H1 (cell line): ENCODE measurements at regions not wholly inside any gene's neighbourhood (a gene's known extent, or its start where the extent isn't known, plus 50 kb on each side); places are given as distances from the start of the nearest gene placed in this dataset.

Source experiments
- CTCF ChIA-PET: fragments of 300-600 bp; sonication (Branson Sonifier 250); formaldehyde crosslinking; loops from one replicate; lab custom pipeline; 2021; ENCODE audit not compliant: partially characterized antibody; lab: Charles Lee
- POLR2A ChIA-PET: fragments of 300-600 bp; sonication (Branson Sonifier 250); formaldehyde crosslinking; loops from one replicate; lab custom pipeline; 2021; ENCODE audit warnings: inconsistent platforms; ENCODE audit not compliant: partially characterized antibody; lab: Charles Lee
- DNase-seq, 2 experiments: peaks; one replicate each; pipeline versions ENCODE4 v3.0.0 to v3.0.0-alpha.2; 2010 to 2022; ENCODE audit warnings: low spot score in 2 of 2, low read depth in 1 of 2, mixed read lengths in 1 of 2
- FAIRE-seq: peaks from 2 replicates; lab custom pipeline; 2011; peaks lifted over from hg19 to GRCh38; lab: Jason Lieb, UNC
- H2AFZ ChIP-seq: 2 replicates; pipeline ENCODE4 v1.8.1; 2012; ENCODE audit warnings: low read length, inconsistent platforms
- H2AK5ac ChIP-seq: 2 replicates; pipeline ENCODE4 v1.6.1; 2013; ENCODE audit warnings: low read depth, low read length
- H2BK120ac ChIP-seq: replicated peaks from 2 replicates; pipeline ENCODE3; 2013; ENCODE audit warnings: low read depth, low read length, inconsistent platforms
- H2BK12ac ChIP-seq: 2 replicates; pipeline ENCODE4 v1.6.1; 2013; ENCODE audit warnings: low read depth, low read length
- H2BK15ac ChIP-seq: 2 replicates; pipeline ENCODE4 v1.6.1; 2013; ENCODE audit warnings: low read length
- H2BK20ac ChIP-seq: 2 replicates; pipeline ENCODE4 v1.6.1; 2013; ENCODE audit warnings: low read length
- H2BK5ac ChIP-seq: 2 replicates; pipeline ENCODE4 v1.6.1; 2013; ENCODE audit warnings: low read depth, low read length
- H3K14ac ChIP-seq: 2 replicates; pipeline ENCODE4 v1.6.1; 2013; ENCODE audit warnings: inconsistent platforms; ENCODE audit not compliant: insufficient read length
- H3K18ac ChIP-seq: 2 replicates; pipeline ENCODE4 v1.6.1; 2013; ENCODE audit warnings: low read length; ENCODE audit errors: extremely low read depth
- H3K23ac ChIP-seq: 2 replicates; pipeline ENCODE4 v1.6.1; 2013; ENCODE audit warnings: inconsistent platforms; ENCODE audit not compliant: insufficient read length
- H3K23me2 ChIP-seq: 2 replicates; pipeline ENCODE4 v1.6.1; 2013; ENCODE audit warnings: low read depth, low read length
- H3K27ac ChIP-seq: 2 replicates; pipeline ENCODE4 v1.6.1; 2011; ENCODE audit warnings: low read depth, low read length, inconsistent platforms
- H3K27me3 ChIP-seq, 4 experiments: replicated peaks in 1 of 4; 1 replicate in 1 of 4; 2 replicates in 3 of 4; pipeline versions ENCODE4 v1.6.1 to v1.8.1; 2011 to 2013; ENCODE audit warnings: low read length in 3 of 4, mild to moderate bottlenecking in 3 of 4, inconsistent platforms in 2 of 4, mixed read lengths in 2 of 4, moderate library complexity in 1 of 4; ENCODE audit not compliant: control insufficient read depth in 3 of 4, insufficient read depth in 3 of 4; ENCODE audit errors: extremely low read depth in 1 of 4
- H3K36me3 ChIP-seq, 4 experiments: 2 replicates each; pipeline versions ENCODE4 v1.6.1 to v1.8.1; 2011 to 2013; ENCODE audit warnings: mild to moderate bottlenecking in 4 of 4, low read length in 3 of 4, moderate library complexity in 2 of 4, control low read depth in 1 of 4, inconsistent platforms in 1 of 4; ENCODE audit not compliant: insufficient read depth in 4 of 4, control insufficient read depth in 2 of 4
- H3K4ac ChIP-seq: replicated peaks from 2 replicates; pipeline ENCODE3; 2013; ENCODE audit warnings: low read length, low read depth, mixed read lengths, inconsistent platforms; ENCODE audit not compliant: insufficient read length
- H3K4me1 ChIP-seq, 4 experiments: replicated peaks in 1 of 4; 1 replicate in 1 of 4; 2 replicates in 3 of 4; pipeline versions ENCODE4 v1.6.1 to v1.8.1; 2011 to 2013; ENCODE audit warnings: low read length in 3 of 4, inconsistent platforms in 2 of 4, mixed read lengths in 1 of 4; ENCODE audit not compliant: insufficient read depth in 4 of 4, control insufficient read depth in 3 of 4
- H3K4me2 ChIP-seq, 2 experiments: 2 replicates each; pipeline versions ENCODE4 v1.6.1 to v1.8.1; 2011 to 2013; ENCODE audit warnings: low read depth in 2 of 2, low read length in 2 of 2, control low read depth in 1 of 2, inconsistent platforms in 1 of 2, mild to moderate bottlenecking in 1 of 2; ENCODE audit not compliant: insufficient read depth in 1 of 2
- H3K4me3 ChIP-seq, 4 experiments: fragments of 200-600, 300-600 bp in 1 of 4; sonication (generic), shearing (Covaris generic), sonication (Bioruptor Twin) in 1 of 4; 2 replicates each; pipeline versions ENCODE4 v1.5.1 to v1.8.1; 2011 to 2016; ENCODE audit warnings: low read length in 4 of 4, low read depth in 3 of 4, control low read depth in 2 of 4, inconsistent platforms in 2 of 4, mild to moderate bottlenecking in 2 of 4, mixed read lengths in 1 of 4, moderate library complexity in 1 of 4; ENCODE audit not compliant: insufficient read depth in 2 of 4; ENCODE audit errors: extremely low read depth in 1 of 4
- H3K56ac ChIP-seq: replicated peaks from 2 replicates; pipeline ENCODE3; 2013; ENCODE audit warnings: low read depth, mild to moderate bottlenecking, mixed read lengths, low read length, inconsistent platforms; ENCODE audit not compliant: insufficient read length
- H3K79me1 ChIP-seq: 2 replicates; pipeline ENCODE4 v1.6.1; 2013; ENCODE audit warnings: low read depth, low read length, control low read depth
- H3K79me2 ChIP-seq, 2 experiments: 2 replicates each; pipeline versions ENCODE4 v1.6.1 to v1.8.1; 2012 to 2013; ENCODE audit warnings: low read length in 2 of 2, mild to moderate bottlenecking in 2 of 2, inconsistent platforms in 1 of 2; ENCODE audit not compliant: insufficient read depth in 2 of 2, control insufficient read depth in 1 of 2
- H3K9ac ChIP-seq, 4 experiments: replicated peaks in 1 of 4; 1 replicate in 1 of 4; 2 replicates in 3 of 4; pipeline versions ENCODE4 v1.6.1 to v1.8.1; 2011 to 2013; ENCODE audit warnings: low read depth in 3 of 4, low read length in 3 of 4, control low read depth in 2 of 4, mild to moderate bottlenecking in 2 of 4, moderate library complexity in 2 of 4, inconsistent platforms in 1 of 4; ENCODE audit errors: extremely low read depth in 1 of 4
- H3K9me3 ChIP-seq, 2 experiments: 2 replicates each; pipeline versions ENCODE4 v1.6.1 to v1.8.1; 2012 to 2013; ENCODE audit warnings: mild to moderate bottlenecking in 2 of 2, moderate library complexity in 2 of 2, control low read depth in 1 of 2, inconsistent platforms in 1 of 2, low read depth in 1 of 2, low read length in 1 of 2, mixed read lengths in 1 of 2; ENCODE audit not compliant: insufficient read depth in 2 of 2
- H4K20me1 ChIP-seq, 2 experiments: replicated peaks in 1 of 2; 2 replicates each; pipeline versions ENCODE3 to v1.8.1; 2011 to 2013; ENCODE audit warnings: inconsistent platforms in 2 of 2, low read length in 2 of 2, mild to moderate bottlenecking in 1 of 2; ENCODE audit not compliant: insufficient read depth in 2 of 2, control insufficient read depth in 1 of 2
- H4K5ac ChIP-seq: 2 replicates; pipeline ENCODE4 v1.6.1; 2013; ENCODE audit warnings: low read length, low read depth, mixed read lengths, inconsistent platforms; ENCODE audit not compliant: insufficient read length
- H4K8ac ChIP-seq: 2 replicates; pipeline ENCODE4 v1.8.0; 2013; ENCODE audit warnings: mild to moderate bottlenecking, moderate library complexity, low read length, inconsistent platforms; ENCODE audit not compliant: insufficient read depth; ENCODE audit errors: extremely low read depth
- H4K91ac ChIP-seq: replicated peaks from 2 replicates; pipeline ENCODE3; 2013; ENCODE audit warnings: low read length, mixed read lengths, inconsistent platforms; ENCODE audit not compliant: insufficient read length
- WGBS, 2 experiments: shearing (Covaris generic) in 1 of 2; methylation state at CpG; one replicate each; pipeline versions ENCODE4 v1.1.6 to v1.1.7; 2013 to 2015; ENCODE audit warnings: low lambda C conversion rate in 2 of 2, mixed read lengths in 2 of 2, inconsistent platforms in 1 of 2, low coverage in 1 of 2, missing lambda C conversion rate in 1 of 2; ENCODE audit not compliant: insufficient replicate concordance in 2 of 2, insufficient coverage in 1 of 2, insufficient read length in 1 of 2; ENCODE audit errors: extremely low coverage in 1 of 2, missing lambda C conversion rate in 1 of 2; 5-methylcytosine and 5-hydroxymethylcytosine counted together
- TF ChIP-seq, protein P1 (sequence below): fragments of 300-600 bp; sonication (generic); IDR thresholded peaks from 2 replicates; pipeline ENCODE4 v1.7.1; 2012; ENCODE audit warnings: low read length, moderate library complexity, mild to moderate bottlenecking, inconsistent platforms; ENCODE audit not compliant: insufficient replicate concordance

DNA sequence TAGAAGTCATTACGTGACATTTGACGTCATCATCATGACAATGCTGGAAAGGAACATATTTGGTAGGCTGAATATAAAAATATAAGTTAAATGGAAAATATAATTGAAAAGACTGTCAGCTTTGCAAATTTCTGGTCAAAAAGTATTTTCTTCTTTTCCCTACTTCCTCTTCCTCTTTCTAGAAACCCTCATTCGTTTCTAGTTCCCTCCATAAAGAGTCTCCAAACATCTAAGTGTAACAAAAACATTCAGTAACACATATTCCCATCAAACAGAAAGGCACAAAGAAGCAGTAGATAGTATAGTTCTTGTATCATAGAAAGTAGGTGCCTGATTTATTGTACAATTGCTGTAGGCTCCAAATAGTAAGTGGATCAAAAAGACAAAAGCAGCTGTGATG, 150.8 kb upstream of the FAM83B start:
- no peak overlapping the region for H3K4me2 ChIP-seq
- no peak overlapping the region for H3K18ac ChIP-seq
- no peak overlapping the region for H3K23ac ChIP-seq
- no peak overlapping the region for H4K91ac ChIP-seq
- H3K4ac ChIP-seq = no peak overlapping the region
- FAIRE-seq = no peak
- H3K23me2 ChIP-seq = no peaks in the 10 kb centered on the region
- no peaks in the 10 kb centered on the region for H3K36me3 ChIP-seq
- H3K56ac ChIP-seq = no peak overlapping the region
- ChIA-PET POLR2A (no interaction called here), CTCF (no interaction called here)
- H2BK5ac ChIP-seq = no peak overlapping the region
- no peak overlapping the region for H2AFZ ChIP-seq
- no peak overlapping the region for H2AK5ac ChIP-seq
- H4K5ac ChIP-seq = no peak overlapping the region
- no peak overlapping the region for H2BK20ac ChIP-seq
- no peak overlapping the region for H3K27ac ChIP-seq
- no peak overlapping the region for H4K8ac ChIP-seq
- no peak overlapping the region for H3K4me3 ChIP-seq
- H4K20me1 ChIP-seq = no peaks in the 10 kb centered on the region
- H3K14ac ChIP-seq = no peak overlapping the region
- H2BK12ac ChIP-seq = no peak overlapping the region
- no peaks in the 10 kb centered on the region for H3K79me2 ChIP-seq
- no peak overlapping the region for H3K9ac ChIP-seq
- peaks cover 5 to 12% (median 8%) of the 10 kb centered on the region in 4 experiments for H3K27me3 ChIP-seq
- no peak for DNase-seq
- H3K79me1 ChIP-seq = no peaks in the 10 kb centered on the region
- 0 out of 7 replicates have a peak, but pooled peaks cover 0 to 1% (median 0%) of the 10 kb centered on the region in 4 experiments for H3K4me1 ChIP-seq
- 90% methylated on average over 3 of the region's 3 CpGs; no CpG with 5 or more reads in 1 of the 2 experiments for WGBS, 2 experiments
- no peaks in the 10 kb centered on the region for H3K9me3 ChIP-seq
- H2BK120ac ChIP-seq = no peak overlapping the region
- no peak overlapping the region for H2BK15ac ChIP-seq
- TF ChIP-seq, protein P1, sequence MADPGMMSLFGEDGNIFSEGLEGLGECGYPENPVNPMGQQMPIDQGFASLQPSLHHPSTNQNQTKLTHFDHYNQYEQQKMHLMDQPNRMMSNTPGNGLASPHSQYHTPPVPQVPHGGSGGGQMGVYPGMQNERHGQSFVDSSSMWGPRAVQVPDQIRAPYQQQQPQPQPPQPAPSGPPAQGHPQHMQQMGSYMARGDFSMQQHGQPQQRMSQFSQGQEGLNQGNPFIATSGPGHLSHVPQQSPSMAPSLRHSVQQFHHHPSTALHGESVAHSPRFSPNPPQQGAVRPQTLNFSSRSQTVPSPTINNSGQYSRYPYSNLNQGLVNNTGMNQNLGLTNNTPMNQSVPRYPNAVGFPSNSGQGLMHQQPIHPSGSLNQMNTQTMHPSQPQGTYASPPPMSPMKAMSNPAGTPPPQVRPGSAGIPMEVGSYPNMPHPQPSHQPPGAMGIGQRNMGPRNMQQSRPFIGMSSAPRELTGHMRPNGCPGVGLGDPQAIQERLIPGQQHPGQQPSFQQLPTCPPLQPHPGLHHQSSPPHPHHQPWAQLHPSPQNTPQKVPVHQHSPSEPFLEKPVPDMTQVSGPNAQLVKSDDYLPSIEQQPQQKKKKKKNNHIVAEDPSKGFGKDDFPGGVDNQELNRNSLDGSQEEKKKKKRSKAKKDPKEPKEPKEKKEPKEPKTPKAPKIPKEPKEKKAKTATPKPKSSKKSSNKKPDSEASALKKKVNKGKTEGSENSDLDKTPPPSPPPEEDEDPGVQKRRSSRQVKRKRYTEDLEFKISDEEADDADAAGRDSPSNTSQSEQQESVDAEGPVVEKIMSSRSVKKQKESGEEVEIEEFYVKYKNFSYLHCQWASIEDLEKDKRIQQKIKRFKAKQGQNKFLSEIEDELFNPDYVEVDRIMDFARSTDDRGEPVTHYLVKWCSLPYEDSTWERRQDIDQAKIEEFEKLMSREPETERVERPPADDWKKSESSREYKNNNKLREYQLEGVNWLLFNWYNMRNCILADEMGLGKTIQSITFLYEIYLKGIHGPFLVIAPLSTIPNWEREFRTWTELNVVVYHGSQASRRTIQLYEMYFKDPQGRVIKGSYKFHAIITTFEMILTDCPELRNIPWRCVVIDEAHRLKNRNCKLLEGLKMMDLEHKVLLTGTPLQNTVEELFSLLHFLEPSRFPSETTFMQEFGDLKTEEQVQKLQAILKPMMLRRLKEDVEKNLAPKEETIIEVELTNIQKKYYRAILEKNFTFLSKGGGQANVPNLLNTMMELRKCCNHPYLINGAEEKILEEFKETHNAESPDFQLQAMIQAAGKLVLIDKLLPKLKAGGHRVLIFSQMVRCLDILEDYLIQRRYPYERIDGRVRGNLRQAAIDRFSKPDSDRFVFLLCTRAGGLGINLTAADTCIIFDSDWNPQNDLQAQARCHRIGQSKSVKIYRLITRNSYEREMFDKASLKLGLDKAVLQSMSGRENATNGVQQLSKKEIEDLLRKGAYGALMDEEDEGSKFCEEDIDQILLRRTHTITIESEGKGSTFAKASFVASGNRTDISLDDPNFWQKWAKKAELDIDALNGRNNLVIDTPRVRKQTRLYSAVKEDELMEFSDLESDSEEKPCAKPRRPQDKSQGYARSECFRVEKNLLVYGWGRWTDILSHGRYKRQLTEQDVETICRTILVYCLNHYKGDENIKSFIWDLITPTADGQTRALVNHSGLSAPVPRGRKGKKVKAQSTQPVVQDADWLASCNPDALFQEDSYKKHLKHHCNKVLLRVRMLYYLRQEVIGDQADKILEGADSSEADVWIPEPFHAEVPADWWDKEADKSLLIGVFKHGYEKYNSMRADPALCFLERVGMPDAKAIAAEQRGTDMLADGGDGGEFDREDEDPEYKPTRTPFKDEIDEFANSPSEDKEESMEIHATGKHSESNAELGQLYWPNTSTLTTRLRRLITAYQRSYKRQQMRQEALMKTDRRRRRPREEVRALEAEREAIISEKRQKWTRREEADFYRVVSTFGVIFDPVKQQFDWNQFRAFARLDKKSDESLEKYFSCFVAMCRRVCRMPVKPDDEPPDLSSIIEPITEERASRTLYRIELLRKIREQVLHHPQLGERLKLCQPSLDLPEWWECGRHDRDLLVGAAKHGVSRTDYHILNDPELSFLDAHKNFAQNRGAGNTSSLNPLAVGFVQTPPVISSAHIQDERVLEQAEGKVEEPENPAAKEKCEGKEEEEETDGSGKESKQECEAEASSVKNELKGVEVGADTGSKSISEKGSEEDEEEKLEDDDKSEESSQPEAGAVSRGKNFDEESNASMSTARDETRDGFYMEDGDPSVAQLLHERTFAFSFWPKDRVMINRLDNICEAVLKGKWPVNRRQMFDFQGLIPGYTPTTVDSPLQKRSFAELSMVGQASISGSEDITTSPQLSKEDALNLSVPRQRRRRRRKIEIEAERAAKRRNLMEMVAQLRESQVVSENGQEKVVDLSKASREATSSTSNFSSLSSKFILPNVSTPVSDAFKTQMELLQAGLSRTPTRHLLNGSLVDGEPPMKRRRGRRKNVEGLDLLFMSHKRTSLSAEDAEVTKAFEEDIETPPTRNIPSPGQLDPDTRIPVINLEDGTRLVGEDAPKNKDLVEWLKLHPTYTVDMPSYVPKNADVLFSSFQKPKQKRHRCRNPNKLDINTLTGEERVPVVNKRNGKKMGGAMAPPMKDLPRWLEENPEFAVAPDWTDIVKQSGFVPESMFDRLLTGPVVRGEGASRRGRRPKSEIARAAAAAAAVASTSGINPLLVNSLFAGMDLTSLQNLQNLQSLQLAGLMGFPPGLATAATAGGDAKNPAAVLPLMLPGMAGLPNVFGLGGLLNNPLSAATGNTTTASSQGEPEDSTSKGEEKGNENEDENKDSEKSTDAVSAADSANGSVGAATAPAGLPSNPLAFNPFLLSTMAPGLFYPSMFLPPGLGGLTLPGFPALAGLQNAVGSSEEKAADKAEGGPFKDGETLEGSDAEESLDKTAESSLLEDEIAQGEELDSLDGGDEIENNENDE = no peak
